SK-N-SH treated with all-trans-retinoic acid at 6 μM for 48 hours (cell line): ENCODE measurements at regions not wholly inside any gene's neighbourhood (a gene's known extent, or its start where the extent isn't known, plus 50 kb on each side); places are given as distances from the start of the nearest gene placed in this dataset.

Experiments used
- BACH2 ChIP-seq: fragments of 250-450 bp; sonication (Bioruptor Pico); IDR thresholded peaks from 2 replicates; pipeline ENCODE4 v1.9.0; 2021; ENCODE audit warnings: mild to moderate bottlenecking, borderline replicate concordance
- ESRRG ChIP-seq: fragments of 250-450 bp; sonication (Bioruptor Pico); IDR thresholded peaks from 2 replicates; pipeline ENCODE4 v1.6.1; 2021; ENCODE audit warnings: mild to moderate bottlenecking
- PPARA ChIP-seq: fragments of 250-450 bp; sonication (Bioruptor Pico); IDR thresholded peaks from 2 replicates; pipeline ENCODE4 v1.5.0; 2020; ENCODE audit warnings: mild to moderate bottlenecking, borderline replicate concordance
- TCF4 ChIP-seq: fragments of 250-450 bp; sonication (Bioruptor Pico); IDR thresholded peaks from 2 replicates; pipeline ENCODE4 v1.8.0; 2021; ENCODE audit warnings: mild to moderate bottlenecking, moderate library complexity, borderline replicate concordance
- TOX ChIP-seq: fragments of 250-450 bp; sonication (Bioruptor Pico); IDR thresholded peaks from 2 replicates; pipeline ENCODE4 v1.8.0; 2021; ENCODE audit warnings: mild to moderate bottlenecking, moderate library complexity, borderline replicate concordance
- ZFP3 ChIP-seq: fragments of 250-450 bp; sonication (Bioruptor Pico); IDR thresholded peaks from 2 replicates; pipeline ENCODE4 v1.5.0; 2020; ENCODE audit warnings: mild to moderate bottlenecking, moderate library complexity
- ZFP30 ChIP-seq: fragments of 450-650 bp; formaldehyde crosslinking; IDR thresholded peaks from 2 replicates; pipeline ENCODE4 v1.5.0; 2022; ENCODE audit warnings: mild to moderate bottlenecking, moderate library complexity
- ZNF565 ChIP-seq: fragments of 450-650 bp; formaldehyde crosslinking; conservative IDR thresholded peaks from 2 replicates; pipeline ENCODE4 v1.5.0; 2020; ENCODE audit warnings: low read depth, mild to moderate bottlenecking, moderate library complexity
- TF ChIP-seq, protein P1 (sequence below): fragments of 250-450 bp; sonication (Bioruptor Pico); IDR thresholded peaks from 2 replicates; pipeline ENCODE4 v1.8.0; 2020; ENCODE audit warnings: mild to moderate bottlenecking, moderate library complexity, borderline replicate concordance
- TF ChIP-seq, protein P2 (sequence below): fragments of 250-450 bp; sonication (Bioruptor Pico); IDR thresholded peaks from 2 replicates; pipeline ENCODE4 v1.8.0; 2021; ENCODE audit warnings: low read depth, mild to moderate bottlenecking, moderate library complexity, borderline replicate concordance
- TF ChIP-seq, protein P3 (sequence below): fragments of 250-450 bp; sonication (Bioruptor Pico); IDR thresholded peaks from 2 replicates; pipeline ENCODE4 v1.5.0; 2020; ENCODE audit warnings: mild to moderate bottlenecking, moderate library complexity

DNA sequence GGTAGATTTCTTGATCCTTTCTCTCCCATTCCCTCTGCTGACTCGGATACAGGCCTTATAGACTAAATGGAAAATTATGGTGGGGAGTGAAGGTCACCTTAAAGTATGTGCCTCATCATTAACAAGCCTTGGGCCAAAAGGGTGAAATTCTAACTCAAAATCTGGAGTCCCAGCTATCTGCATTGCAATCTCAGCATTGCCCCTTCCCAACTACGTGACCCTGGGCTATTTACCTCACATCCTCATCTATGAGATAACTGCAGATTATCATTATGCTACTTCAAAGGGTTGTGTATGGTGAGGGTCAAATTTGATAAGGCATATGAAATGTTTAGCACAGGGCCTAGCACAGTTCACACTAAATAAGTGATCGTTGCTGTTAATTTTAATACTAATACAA, 147.7 kb downstream of the WNT5A start:
- TF ChIP-seq ZFP3 (CRISPR knock-in tag) (no peak), ZFP30 (CRISPR knock-in tag) (no peak), PPARA (CRISPR knock-in tag) (no peak), ZNF565 (no peak), BACH2 (CRISPR knock-in tag) (no peak), TCF4 (CRISPR knock-in tag) (no peak), TOX (CRISPR knock-in tag) (no peak), ESRRG (no peak)
- TF ChIP-seq, protein P1, sequence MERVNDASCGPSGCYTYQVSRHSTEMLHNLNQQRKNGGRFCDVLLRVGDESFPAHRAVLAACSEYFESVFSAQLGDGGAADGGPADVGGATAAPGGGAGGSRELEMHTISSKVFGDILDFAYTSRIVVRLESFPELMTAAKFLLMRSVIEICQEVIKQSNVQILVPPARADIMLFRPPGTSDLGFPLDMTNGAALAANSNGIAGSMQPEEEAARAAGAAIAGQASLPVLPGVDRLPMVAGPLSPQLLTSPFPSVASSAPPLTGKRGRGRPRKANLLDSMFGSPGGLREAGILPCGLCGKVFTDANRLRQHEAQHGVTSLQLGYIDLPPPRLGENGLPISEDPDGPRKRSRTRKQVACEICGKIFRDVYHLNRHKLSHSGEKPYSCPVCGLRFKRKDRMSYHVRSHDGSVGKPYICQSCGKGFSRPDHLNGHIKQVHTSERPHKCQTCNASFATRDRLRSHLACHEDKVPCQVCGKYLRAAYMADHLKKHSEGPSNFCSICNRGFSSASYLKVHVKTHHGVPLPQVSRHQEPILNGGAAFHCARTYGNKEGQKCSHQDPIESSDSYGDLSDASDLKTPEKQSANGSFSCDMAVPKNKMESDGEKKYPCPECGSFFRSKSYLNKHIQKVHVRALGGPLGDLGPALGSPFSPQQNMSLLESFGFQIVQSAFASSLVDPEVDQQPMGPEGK, result no peak
- TF ChIP-seq, protein P2, sequence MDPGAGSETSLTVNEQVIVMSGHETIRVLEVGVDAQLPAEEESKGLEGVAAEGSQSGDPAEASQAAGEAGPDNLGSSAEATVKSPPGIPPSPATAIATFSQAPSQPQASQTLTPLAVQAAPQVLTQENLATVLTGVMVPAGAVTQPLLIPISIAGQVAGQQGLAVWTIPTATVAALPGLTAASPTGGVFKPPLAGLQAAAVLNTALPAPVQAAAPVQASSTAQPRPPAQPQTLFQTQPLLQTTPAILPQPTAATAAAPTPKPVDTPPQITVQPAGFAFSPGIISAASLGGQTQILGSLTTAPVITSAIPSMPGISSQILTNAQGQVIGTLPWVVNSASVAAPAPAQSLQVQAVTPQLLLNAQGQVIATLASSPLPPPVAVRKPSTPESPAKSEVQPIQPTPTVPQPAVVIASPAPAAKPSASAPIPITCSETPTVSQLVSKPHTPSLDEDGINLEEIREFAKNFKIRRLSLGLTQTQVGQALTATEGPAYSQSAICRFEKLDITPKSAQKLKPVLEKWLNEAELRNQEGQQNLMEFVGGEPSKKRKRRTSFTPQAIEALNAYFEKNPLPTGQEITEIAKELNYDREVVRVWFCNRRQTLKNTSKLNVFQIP (CRISPR knock-in tag), result no peak
- TF ChIP-seq, protein P3, sequence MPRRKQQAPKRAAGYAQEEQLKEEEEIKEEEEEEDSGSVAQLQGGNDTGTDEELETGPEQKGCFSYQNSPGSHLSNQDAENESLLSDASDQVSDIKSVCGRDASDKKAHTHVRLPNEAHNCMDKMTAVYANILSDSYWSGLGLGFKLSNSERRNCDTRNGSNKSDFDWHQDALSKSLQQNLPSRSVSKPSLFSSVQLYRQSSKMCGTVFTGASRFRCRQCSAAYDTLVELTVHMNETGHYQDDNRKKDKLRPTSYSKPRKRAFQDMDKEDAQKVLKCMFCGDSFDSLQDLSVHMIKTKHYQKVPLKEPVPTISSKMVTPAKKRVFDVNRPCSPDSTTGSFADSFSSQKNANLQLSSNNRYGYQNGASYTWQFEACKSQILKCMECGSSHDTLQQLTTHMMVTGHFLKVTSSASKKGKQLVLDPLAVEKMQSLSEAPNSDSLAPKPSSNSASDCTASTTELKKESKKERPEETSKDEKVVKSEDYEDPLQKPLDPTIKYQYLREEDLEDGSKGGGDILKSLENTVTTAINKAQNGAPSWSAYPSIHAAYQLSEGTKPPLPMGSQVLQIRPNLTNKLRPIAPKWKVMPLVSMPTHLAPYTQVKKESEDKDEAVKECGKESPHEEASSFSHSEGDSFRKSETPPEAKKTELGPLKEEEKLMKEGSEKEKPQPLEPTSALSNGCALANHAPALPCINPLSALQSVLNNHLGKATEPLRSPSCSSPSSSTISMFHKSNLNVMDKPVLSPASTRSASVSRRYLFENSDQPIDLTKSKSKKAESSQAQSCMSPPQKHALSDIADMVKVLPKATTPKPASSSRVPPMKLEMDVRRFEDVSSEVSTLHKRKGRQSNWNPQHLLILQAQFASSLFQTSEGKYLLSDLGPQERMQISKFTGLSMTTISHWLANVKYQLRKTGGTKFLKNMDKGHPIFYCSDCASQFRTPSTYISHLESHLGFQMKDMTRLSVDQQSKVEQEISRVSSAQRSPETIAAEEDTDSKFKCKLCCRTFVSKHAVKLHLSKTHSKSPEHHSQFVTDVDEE (CRISPR knock-in tag), result no peak
